ENCODE measurements at regions not wholly inside any gene's neighbourhood (a gene's known extent, or its start where the extent isn't known, plus 50 kb on each side); places are given as distances from the start of the nearest gene placed in this dataset.
"Not testable (repeated sequence)": the region's sequence is repeated elsewhere in the genome, so short reads cannot be mapped to it uniquely, and the experiment has no call there.

- FAIRE-seq (no peak), DNase-seq (ENCODE audit: low read depth) (no peak)
- no peaks in the 10 kb centered on the region for H3K27me3 ChIP-seq (ENCODE audit: control insufficient read depth, insufficient read depth, low read length)
- H3K4me3 ChIP-seq (ENCODE audit: low read depth, low read length) = no peak overlapping the region
- no peaks in the 10 kb centered on the region for H3K36me3 ChIP-seq (ENCODE audit: control insufficient read depth, insufficient read depth, low read length)
- no peak for TF ChIP-seq CTCF (IDR thresholded peaks at IDR 0.05; ENCODE audit: insufficient read depth, low read length, severe bottlenecking)
Measured at GRCh38 chr6:17220040-17220910, 60.9 kb upstream of the RBM24 start.

GRCh38 chr6:17224056-17224455 is 57.1 kb upstream of the RBM24 start:
- DNase-seq (ENCODE audit: low read depth) (no peak), FAIRE-seq (no peak)
- H3K4me3 ChIP-seq (ENCODE audit: low read depth, low read length) = no peak overlapping the region
- no peaks in the 10 kb centered on the region for H3K27me3 ChIP-seq (ENCODE audit: control insufficient read depth, insufficient read depth, low read length)
- TF ChIP-seq CTCF (IDR thresholded peaks at IDR 0.05; ENCODE audit: insufficient read depth, low read length, severe bottlenecking) = no peak
- no peaks in the 10 kb centered on the region for H3K36me3 ChIP-seq (ENCODE audit: control insufficient read depth, insufficient read depth, low read length)

GRCh38 chr6:17224501-17224900 is 56.7 kb upstream of the RBM24 start:
- FAIRE-seq; DNase-seq (ENCODE audit: low read depth); H3K27me3 ChIP-seq (ENCODE audit: control insufficient read depth, insufficient read depth, low read length); H3K36me3 ChIP-seq (ENCODE audit: control insufficient read depth, insufficient read depth, low read length); H3K4me3 ChIP-seq (ENCODE audit: low read depth, low read length): not testable (repeated sequence)

GRCh38 chr6:17225767-17226630 is 55.2 kb upstream of the RBM24 start:
- no peak for TF ChIP-seq CTCF (IDR thresholded peaks at IDR 0.05; ENCODE audit: insufficient read depth, low read length, severe bottlenecking)
- DNase-seq (ENCODE audit: low read depth) (no peak), FAIRE-seq (no peak)
- Histone ChIP-seq H3K36me3 (ENCODE audit: control insufficient read depth, insufficient read depth, low read length) (no peaks in the 10 kb centered on the region), H3K27me3 (ENCODE audit: control insufficient read depth, insufficient read depth, low read length) (no peaks in the 10 kb centered on the region), H3K4me3 (ENCODE audit: low read depth, low read length) (no peak overlapping the region)

- Histone ChIP-seq H3K4me3 (ENCODE audit: low read depth, low read length) (no peak overlapping the region), H3K27me3 (ENCODE audit: control insufficient read depth, insufficient read depth, low read length) (no peaks in the 10 kb centered on the region), H3K36me3 (ENCODE audit: control insufficient read depth, insufficient read depth, low read length) (no peaks in the 10 kb centered on the region)
- DNase-seq (ENCODE audit: low read depth) = no peak
- no peak for FAIRE-seq
- TF ChIP-seq CTCF (IDR thresholded peaks at IDR 0.05; ENCODE audit: insufficient read depth, low read length, severe bottlenecking) = no peak
Measured at GRCh38 chr6:17226786-17227233, 54.4 kb upstream of the RBM24 start.

- no peak for FAIRE-seq
- Histone ChIP-seq H3K4me3 (ENCODE audit: low read depth, low read length) (no peak overlapping the region), H3K27me3 (ENCODE audit: control insufficient read depth, insufficient read depth, low read length) (no peaks in the 10 kb centered on the region), H3K36me3 (ENCODE audit: control insufficient read depth, insufficient read depth, low read length) (no peaks in the 10 kb centered on the region)
- TF ChIP-seq CTCF (IDR thresholded peaks at IDR 0.05; ENCODE audit: insufficient read depth, low read length, severe bottlenecking) = no peak
- DNase-seq (ENCODE audit: low read depth) = no peak
Measured at GRCh38 chr6:17227403-17227802, 53.8 kb upstream of the RBM24 start.

Measured in bronchial epithelial cell (primary cell).